ENCODE measurements at regions not wholly inside any gene's neighbourhood (a gene's known extent, or its start where the extent isn't known, plus 50 kb on each side); places are given as distances from the start of the nearest gene placed in this dataset.

DNA sequence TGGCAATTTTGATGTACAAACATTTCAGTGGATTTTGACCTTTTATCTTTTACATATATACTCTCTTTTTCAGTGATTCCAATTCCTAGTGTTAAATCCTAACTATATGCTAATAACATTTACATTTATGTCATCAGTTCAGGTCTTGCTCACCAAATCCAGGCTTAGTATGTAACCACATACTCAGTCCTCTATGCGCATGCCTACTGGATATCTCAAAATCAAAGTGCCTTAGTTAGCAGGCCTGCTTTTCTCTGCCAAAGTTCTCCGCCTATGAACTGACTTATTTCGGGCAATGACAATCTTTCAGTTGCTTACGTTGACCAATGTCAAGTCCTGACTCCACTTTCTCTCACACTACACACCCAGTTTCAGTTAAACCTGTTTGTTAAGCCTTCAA is 478.5 kb upstream of the SLITRK1 start:
- H3K27me3 ChIP-seq (ENCODE audit: control insufficient read depth in 1 of 2, insufficient read depth in 2 of 2, low read length in 2 of 2): no peaks in the 10 kb centered on the region
- H3K36me3 ChIP-seq (ENCODE audit: control insufficient read depth in 2 of 2, insufficient read depth in 2 of 2, low read length in 2 of 2): no peaks in the 10 kb centered on the region
- no peak overlapping the region for H3K27ac ChIP-seq (ENCODE audit: low read length)
- H3K9ac ChIP-seq (ENCODE audit: low read length in 2 of 2): no peak overlapping the region
- H3K4me3 ChIP-seq (ENCODE audit: low read length in 2 of 2): no peak overlapping the region
- no peaks in the 10 kb centered on the region for H3K4me1 ChIP-seq (ENCODE audit: control insufficient read depth, insufficient read depth, low read length)
- H3K9me3 ChIP-seq (ENCODE audit: control insufficient read depth in 2 of 2, low read length in 2 of 2): no peaks in the 10 kb centered on the region

DNA sequence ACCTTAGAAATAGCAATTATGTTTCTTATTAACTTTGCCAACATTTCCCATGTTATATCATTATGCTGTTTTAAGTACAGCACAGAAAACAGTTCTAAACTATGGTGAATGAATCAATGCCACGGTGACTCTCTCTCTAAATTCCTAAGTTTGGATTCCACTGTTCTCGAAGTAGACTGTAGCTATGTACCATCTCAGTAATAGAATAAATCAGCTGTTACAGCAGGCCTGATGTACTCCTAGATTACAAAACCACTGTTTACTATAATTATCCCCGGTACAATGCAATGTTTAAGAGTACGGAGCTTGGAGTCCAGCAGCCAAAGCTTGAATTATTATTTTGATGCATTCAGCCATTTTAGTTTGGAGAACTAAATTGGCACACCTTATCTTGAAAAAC is 476.3 kb upstream of the SLITRK1 start:
- H3K9me3 ChIP-seq (ENCODE audit: control insufficient read depth in 2 of 2, low read length in 2 of 2): no peaks in the 10 kb centered on the region
- H3K27ac ChIP-seq (ENCODE audit: low read length): no peak overlapping the region

GRCh38 chr13:84352946-84353345 is 470.7 kb upstream of the SLITRK1 start:
- Histone ChIP-seq H3K36me3 (ENCODE audit: control insufficient read depth in 2 of 2, insufficient read depth in 2 of 2, low read length in 2 of 2) (no peaks in the 10 kb centered on the region), H3K9me3 (ENCODE audit: control insufficient read depth in 2 of 2, low read length in 2 of 2) (no peaks in the 10 kb centered on the region), H3K9ac (ENCODE audit: low read length in 2 of 2) (no peak overlapping the region), H3K4me1 (ENCODE audit: control insufficient read depth, insufficient read depth, low read length) (no peaks in the 10 kb centered on the region), H3K4me3 (ENCODE audit: low read length in 2 of 2) (no peak overlapping the region), H3K27ac (ENCODE audit: low read length) (no peak overlapping the region), H3K27me3 (ENCODE audit: control insufficient read depth in 1 of 2, insufficient read depth in 2 of 2, low read length in 2 of 2) (no peaks in the 10 kb centered on the region)

More for the DNA sequence above, 476.3 kb upstream of the SLITRK1 start:
- H3K4me3 ChIP-seq (ENCODE audit: low read length in 2 of 2): no peak overlapping the region
- H3K36me3 ChIP-seq (ENCODE audit: control insufficient read depth in 2 of 2, insufficient read depth in 2 of 2, low read length in 2 of 2): no peaks in the 10 kb centered on the region
- no peaks in the 10 kb centered on the region for H3K4me1 ChIP-seq (ENCODE audit: control insufficient read depth, insufficient read depth, low read length)
- no peaks in the 10 kb centered on the region for H3K27me3 ChIP-seq (ENCODE audit: control insufficient read depth in 1 of 2, insufficient read depth in 2 of 2, low read length in 2 of 2)
- no peak overlapping the region for H3K9ac ChIP-seq (ENCODE audit: low read length in 2 of 2)

GRCh38 chr13:84339456-84339855 is 457.2 kb upstream of the SLITRK1 start:
- Histone ChIP-seq H3K27ac (ENCODE audit: low read length) (no peak overlapping the region), H3K36me3 (ENCODE audit: control insufficient read depth in 2 of 2, insufficient read depth in 2 of 2, low read length in 2 of 2) (no peaks in the 10 kb centered on the region), H3K9me3 (ENCODE audit: control insufficient read depth in 2 of 2, low read length in 2 of 2) (no peaks in the 10 kb centered on the region), H3K27me3 (ENCODE audit: control insufficient read depth in 1 of 2, insufficient read depth in 2 of 2, low read length in 2 of 2) (no peaks in the 10 kb centered on the region), H3K9ac (ENCODE audit: low read length in 2 of 2) (no peak overlapping the region), H3K4me1 (ENCODE audit: control insufficient read depth, insufficient read depth, low read length) (no peaks in the 10 kb centered on the region), H3K4me3 (ENCODE audit: low read length in 2 of 2) (no peak overlapping the region)

DNA sequence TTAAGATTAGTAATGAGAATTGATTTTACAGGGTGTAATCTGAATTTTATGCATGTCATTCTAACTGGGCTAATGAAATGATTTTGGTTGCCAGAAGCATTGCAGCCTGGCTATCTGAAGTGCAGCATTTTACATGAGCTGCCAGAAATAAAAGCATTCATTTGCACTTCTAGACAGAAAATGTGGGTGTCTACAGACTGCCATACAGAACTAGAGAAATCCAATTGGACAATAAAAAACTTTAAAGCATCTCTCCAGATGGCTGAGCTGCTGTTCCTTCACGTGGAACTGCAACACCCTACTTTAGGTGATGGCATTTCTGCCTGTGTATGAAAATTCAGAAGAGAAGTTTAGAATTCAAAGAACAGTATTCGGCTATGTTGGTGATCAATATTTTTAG is 450.1 kb upstream of the SLITRK1 start:
- Histone ChIP-seq H3K27me3 (ENCODE audit: control insufficient read depth in 1 of 2, insufficient read depth in 2 of 2, low read length in 2 of 2) (no peaks in the 10 kb centered on the region), H3K4me3 (ENCODE audit: low read length in 2 of 2) (no peak overlapping the region), H3K9me3 (ENCODE audit: control insufficient read depth in 2 of 2, low read length in 2 of 2) (no peaks in the 10 kb centered on the region), H3K4me1 (ENCODE audit: control insufficient read depth, insufficient read depth, low read length) (no peaks in the 10 kb centered on the region), H3K36me3 (ENCODE audit: control insufficient read depth in 2 of 2, insufficient read depth in 2 of 2, low read length in 2 of 2) (no peaks in the 10 kb centered on the region), H3K9ac (ENCODE audit: low read length in 2 of 2) (no peak overlapping the region), H3K27ac (ENCODE audit: low read length) (no peak overlapping the region)

GRCh38 chr13:84315527-84315926 is 433.3 kb upstream of the SLITRK1 start:
- no peaks in the 10 kb centered on the region for H3K27me3 ChIP-seq (ENCODE audit: control insufficient read depth in 1 of 2, insufficient read depth in 2 of 2, low read length in 2 of 2)
- H3K9ac ChIP-seq (ENCODE audit: low read length in 2 of 2): no peak overlapping the region
- H3K9me3 ChIP-seq (ENCODE audit: control insufficient read depth in 2 of 2, low read length in 2 of 2): no peaks in the 10 kb centered on the region
- H3K27ac ChIP-seq (ENCODE audit: low read length): no peak overlapping the region
- no peaks in the 10 kb centered on the region for H3K4me1 ChIP-seq (ENCODE audit: control insufficient read depth, insufficient read depth, low read length)
- H3K36me3 ChIP-seq (ENCODE audit: control insufficient read depth in 2 of 2, insufficient read depth in 2 of 2, low read length in 2 of 2): no peaks in the 10 kb centered on the region
- H3K4me3 ChIP-seq (ENCODE audit: low read length in 2 of 2): no peak overlapping the region

DNA sequence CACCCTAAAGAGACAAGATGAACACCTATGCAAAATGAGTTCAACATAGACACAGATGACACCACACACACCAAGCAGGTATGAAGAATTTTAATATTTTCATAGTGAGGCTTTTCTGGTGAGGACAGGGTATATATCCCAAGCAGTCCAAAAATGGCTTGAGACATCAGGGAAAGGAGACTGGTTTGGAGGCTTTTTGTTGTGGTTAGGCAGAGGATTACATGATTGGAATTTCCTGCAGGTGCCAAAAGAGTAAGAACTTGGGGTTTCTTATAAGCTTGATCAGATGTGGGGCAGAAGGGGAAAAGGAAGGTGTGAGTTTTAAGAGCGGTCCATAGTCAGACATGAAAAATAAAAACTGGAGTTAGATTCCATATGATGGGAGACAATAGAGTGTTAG is 420.8 kb upstream of the SLITRK1 start:
- Histone ChIP-seq H3K27me3 (ENCODE audit: control insufficient read depth in 1 of 2, insufficient read depth in 2 of 2, low read length in 2 of 2) (no peaks in the 10 kb centered on the region), H3K9me3 (ENCODE audit: control insufficient read depth in 2 of 2, low read length in 2 of 2) (no peaks in the 10 kb centered on the region), H3K4me3 (ENCODE audit: low read length in 2 of 2) (no peak overlapping the region), H3K4me1 (ENCODE audit: control insufficient read depth, insufficient read depth, low read length) (no peaks in the 10 kb centered on the region), H3K9ac (ENCODE audit: low read length in 2 of 2) (no peak overlapping the region), H3K36me3 (ENCODE audit: control insufficient read depth in 2 of 2, insufficient read depth in 2 of 2, low read length in 2 of 2) (no peaks in the 10 kb centered on the region), H3K27ac (ENCODE audit: low read length) (no peak overlapping the region)

GRCh38 chr13:84297251-84297650 is 415.0 kb upstream of the SLITRK1 start:
- no peak overlapping the region for H3K27ac ChIP-seq (ENCODE audit: low read length)
- H3K9me3 ChIP-seq (ENCODE audit: control insufficient read depth in 2 of 2, low read length in 2 of 2): no peaks in the 10 kb centered on the region
- no peaks in the 10 kb centered on the region for H3K36me3 ChIP-seq (ENCODE audit: control insufficient read depth in 2 of 2, insufficient read depth in 2 of 2, low read length in 2 of 2)
- no peaks in the 10 kb centered on the region for H3K4me1 ChIP-seq (ENCODE audit: control insufficient read depth, insufficient read depth, low read length)
- H3K9ac ChIP-seq (ENCODE audit: low read length in 2 of 2): no peak overlapping the region
- no peak overlapping the region for H3K4me3 ChIP-seq (ENCODE audit: low read length in 2 of 2)
- H3K27me3 ChIP-seq (ENCODE audit: control insufficient read depth in 1 of 2, insufficient read depth in 2 of 2, low read length in 2 of 2): no peaks in the 10 kb centered on the region

- H3K36me3 ChIP-seq (ENCODE audit: control insufficient read depth in 2 of 2, insufficient read depth in 2 of 2, low read length in 2 of 2): no peaks in the 10 kb centered on the region
- no peak overlapping the region for H3K27ac ChIP-seq (ENCODE audit: low read length)
These were observed 414.1 kb upstream of the SLITRK1 start for GRCh38 chr13:84296401-84296800.

GRCh38 chr13:84294576-84294975 is 412.3 kb upstream of the SLITRK1 start:
- Histone ChIP-seq H3K4me3 (ENCODE audit: low read length in 2 of 2) (no peak overlapping the region), H3K9ac (ENCODE audit: low read length in 2 of 2) (no peak overlapping the region), H3K27ac (ENCODE audit: low read length) (no peak overlapping the region), H3K36me3 (ENCODE audit: control insufficient read depth in 2 of 2, insufficient read depth in 2 of 2, low read length in 2 of 2) (no peaks in the 10 kb centered on the region), H3K4me1 (ENCODE audit: control insufficient read depth, insufficient read depth, low read length) (no peaks in the 10 kb centered on the region), H3K27me3 (ENCODE audit: control insufficient read depth in 1 of 2, insufficient read depth in 2 of 2, low read length in 2 of 2) (no peaks in the 10 kb centered on the region), H3K9me3 (ENCODE audit: control insufficient read depth in 2 of 2, low read length in 2 of 2) (no peaks in the 10 kb centered on the region)

More at GRCh38 chr13:84296401-84296800, 414.1 kb upstream of the SLITRK1 start:
- Histone ChIP-seq H3K4me3 (ENCODE audit: low read length in 2 of 2) (no peak overlapping the region), H3K4me1 (ENCODE audit: control insufficient read depth, insufficient read depth, low read length) (no peaks in the 10 kb centered on the region), H3K9ac (ENCODE audit: low read length in 2 of 2) (no peak overlapping the region), H3K9me3 (ENCODE audit: control insufficient read depth in 2 of 2, low read length in 2 of 2) (no peaks in the 10 kb centered on the region), H3K27me3 (ENCODE audit: control insufficient read depth in 1 of 2, insufficient read depth in 2 of 2, low read length in 2 of 2) (no peaks in the 10 kb centered on the region)

- Histone ChIP-seq H3K9ac (ENCODE audit: low read length in 2 of 2) (no peak overlapping the region), H3K27ac (ENCODE audit: low read length) (no peak overlapping the region), H3K9me3 (ENCODE audit: control insufficient read depth in 2 of 2, low read length in 2 of 2) (no peaks in the 10 kb centered on the region), H3K27me3 (ENCODE audit: control insufficient read depth in 1 of 2, insufficient read depth in 2 of 2, low read length in 2 of 2) (no peaks in the 10 kb centered on the region), H3K36me3 (ENCODE audit: control insufficient read depth in 2 of 2, insufficient read depth in 2 of 2, low read length in 2 of 2) (no peaks in the 10 kb centered on the region), H3K4me1 (ENCODE audit: control insufficient read depth, insufficient read depth, low read length) (no peaks in the 10 kb centered on the region), H3K4me3 (ENCODE audit: low read length in 2 of 2) (no peak overlapping the region)
These were observed 408.1 kb upstream of the SLITRK1 start for GRCh38 chr13:84290386-84290785.

All from stomach smooth muscle (tissue), 2 donors.